HG03575 (cell line): ENCODE measurements at regions not wholly inside any gene's neighbourhood (a gene's known extent, or its start where the extent isn't known, plus 50 kb on each side); places are given as distances from the start of the nearest gene placed in this dataset.
"Not testable (repeated sequence)": the region's sequence is repeated elsewhere in the genome, so short reads cannot be mapped to it uniquely, and the experiment has no call there.

Experiments
- ATAC-seq: cut with Tn5 transposase; IDR thresholded peaks from one replicate; pipeline ENCODE4 v1.9.1; 2021; ENCODE audit not compliant: unreplicated experiment, insufficient number of reproducible peaks, low FRiP score; ENCODE audit errors: extremely low read depth

- not testable (repeated sequence) for ATAC-seq
These were observed 233.6 kb downstream of the CWH43 start for GRCh38 chr4:49219489-49220225.

GRCh38 chr4:49221209-49221608 is 235.1 kb downstream of the CWH43 start:
- no peak for ATAC-seq

GRCh38 chr4:49222810-49223209 is 236.7 kb downstream of the CWH43 start:
- ATAC-seq: not testable (repeated sequence)

- not testable (repeated sequence) for ATAC-seq
These were observed 240.3 kb downstream of the CWH43 start for GRCh38 chr4:49226216-49226866.

- ATAC-seq: not testable (repeated sequence)
These were observed 241.9 kb downstream of the CWH43 start for GRCh38 chr4:49227941-49228340.

GRCh38 chr4:49229243-49229642 is 243.2 kb downstream of the CWH43 start:
- ATAC-seq: not testable (repeated sequence)

GRCh38 chr4:49229713-49230112 is 243.6 kb downstream of the CWH43 start:
- not testable (repeated sequence) for ATAC-seq

DNA sequence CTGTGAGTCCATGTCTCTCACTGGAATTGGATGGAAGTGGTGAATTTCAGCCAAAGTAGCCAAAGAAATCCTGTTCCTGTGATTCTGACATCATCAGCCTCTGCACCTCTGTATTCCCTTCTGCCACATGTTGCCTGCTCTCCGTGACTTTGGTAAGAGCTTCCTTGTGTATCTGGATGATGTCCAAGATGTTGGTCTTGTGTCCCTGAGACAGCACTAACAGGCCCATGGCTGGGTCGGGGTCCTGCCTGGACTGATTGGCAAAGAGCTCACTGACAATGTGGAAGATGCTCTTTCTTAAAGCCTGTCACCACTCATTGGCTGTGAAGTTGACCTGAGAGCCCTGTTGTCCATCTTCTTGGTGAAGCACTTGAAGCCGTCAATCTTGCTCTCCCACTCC is 247.3 kb downstream of the CWH43 start:
- ATAC-seq: not testable (repeated sequence)

DNA sequence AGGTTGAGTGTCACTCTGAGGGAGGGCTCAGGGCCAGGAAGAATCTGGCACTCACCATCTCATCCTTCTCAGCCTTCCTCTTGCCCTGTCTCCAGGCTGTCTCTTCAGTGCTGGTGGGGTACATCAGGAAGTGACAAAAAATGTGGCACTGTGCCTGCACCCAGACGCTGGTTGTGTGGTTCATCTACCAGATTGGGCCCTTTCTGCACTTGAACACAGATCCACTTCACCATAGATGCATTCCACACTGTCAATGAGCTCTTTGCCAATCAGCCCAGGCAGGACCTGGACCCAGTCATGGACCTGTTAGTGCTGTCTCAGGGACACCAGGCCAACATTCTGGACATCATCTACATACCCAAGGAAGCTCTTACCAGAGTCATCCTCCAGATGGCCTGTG is 247.7 kb downstream of the CWH43 start:
- not testable (repeated sequence) for ATAC-seq

GRCh38 chr4:49234382-49234781 is 248.3 kb downstream of the CWH43 start:
- not testable (repeated sequence) for ATAC-seq

GRCh38 chr4:49235413-49236160 is 249.5 kb downstream of the CWH43 start:
- not testable (repeated sequence) for ATAC-seq

- not testable (repeated sequence) for ATAC-seq
These were observed 250.4 kb downstream of the CWH43 start for GRCh38 chr4:49236474-49236873.

GRCh38 chr4:49241295-49241694 is 255.2 kb downstream of the CWH43 start:
- ATAC-seq: not testable (repeated sequence)

GRCh38 chr4:49262786-49263185 is 276.7 kb downstream of the CWH43 start:
- ATAC-seq: not testable (repeated sequence)

DNA sequence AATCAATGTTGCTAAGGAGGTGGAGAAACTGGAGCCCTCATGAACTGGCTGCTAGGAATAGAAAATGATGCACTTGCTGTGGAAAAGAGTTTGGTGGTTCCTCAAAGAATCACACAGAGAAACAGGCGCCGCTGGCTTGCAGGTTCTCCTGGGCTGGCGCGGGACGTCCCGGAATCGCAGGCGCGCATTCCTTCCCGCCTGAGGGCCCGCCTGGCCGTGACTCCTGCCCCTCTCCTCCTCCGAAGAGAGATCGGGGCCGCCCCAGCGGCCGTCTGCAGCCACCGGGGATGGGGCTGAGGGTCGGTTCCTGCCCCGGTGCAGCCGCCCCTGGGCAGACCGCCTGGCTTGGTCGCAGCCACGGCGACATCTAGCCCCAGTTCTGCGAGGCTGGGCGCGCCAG is 284.4 kb downstream of the CWH43 start:
- not testable (repeated sequence) for ATAC-seq

GRCh38 chr4:49270912-49271311 is 284.8 kb downstream of the CWH43 start:
- ATAC-seq: not testable (repeated sequence)

DNA sequence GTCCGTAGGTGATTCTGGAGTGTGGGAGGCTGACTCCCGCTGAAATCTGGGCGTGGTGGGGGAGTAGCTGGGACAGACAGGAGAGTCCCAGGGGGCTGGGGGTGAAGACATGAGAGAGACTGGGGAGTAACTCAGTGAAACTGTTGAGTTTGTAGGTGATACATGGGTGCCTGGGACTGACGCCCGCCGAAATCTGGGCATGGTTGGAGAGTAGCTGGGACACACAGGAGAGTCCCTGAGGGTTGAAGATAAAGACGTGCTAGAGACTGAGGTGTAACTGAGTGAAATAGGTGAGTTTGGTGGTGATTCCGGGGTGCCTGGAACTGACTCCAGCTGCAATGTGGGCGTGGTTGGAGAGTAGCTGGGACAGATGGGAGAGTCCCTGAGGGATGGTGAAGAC is 299.8 kb downstream of the CWH43 start:
- not testable (repeated sequence) for ATAC-seq

DNA sequence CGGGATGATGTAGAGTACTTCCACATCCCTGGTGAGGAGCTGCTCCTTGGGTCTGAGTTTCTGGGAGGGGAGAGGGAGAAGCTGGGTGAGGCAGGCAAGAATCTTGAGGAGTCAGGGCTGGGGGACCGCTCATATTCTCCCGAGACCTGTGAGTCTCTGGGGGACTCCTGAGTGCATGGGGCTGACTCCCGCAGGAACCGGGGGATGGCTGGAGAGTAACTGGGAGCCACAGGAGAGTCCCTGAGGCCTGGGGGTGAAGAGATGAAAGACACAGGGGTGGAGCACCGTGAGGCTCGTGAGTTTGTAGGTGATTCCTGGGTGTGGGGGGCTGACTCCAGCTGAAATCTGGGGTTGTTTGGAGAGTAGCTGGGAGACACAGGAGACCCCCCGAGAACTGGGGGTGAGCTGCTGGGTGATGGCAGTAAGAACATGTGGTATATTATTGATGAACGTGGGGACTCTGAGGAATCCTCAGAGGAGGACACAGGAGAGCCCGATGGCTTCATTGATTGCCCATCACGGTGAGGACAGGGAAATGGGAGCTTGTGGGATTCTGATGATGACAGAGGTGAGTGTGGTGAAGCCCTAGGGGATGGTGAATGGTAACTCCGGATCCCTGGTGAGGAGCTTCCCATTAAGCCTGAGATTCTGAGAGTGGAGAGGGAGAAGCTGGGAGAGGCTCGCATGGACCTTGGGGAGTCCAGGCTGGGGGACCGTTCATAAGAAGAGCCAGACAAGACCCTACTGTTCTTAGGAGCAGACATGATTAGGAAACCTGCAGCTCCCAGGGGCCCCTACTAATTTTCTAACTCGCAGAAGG is 301.1 kb downstream of the CWH43 start:
- ATAC-seq: not testable (repeated sequence)

- not testable (repeated sequence) for ATAC-seq
These were observed 301.8 kb downstream of the CWH43 start for GRCh38 chr4:49287893-49288292.
